Mesenchymal stem cell (in vitro differentiated cells and primary cell): ENCODE measurements at regions not wholly inside any gene's neighbourhood (a gene's known extent, or its start where the extent isn't known, plus 50 kb on each side); places are given as distances from the start of the nearest gene placed in this dataset.

Experiments used
- DNase-seq: peaks from one replicate; pipeline ENCODE4 v3.0.0-alpha.2; 2013
- H2AFZ ChIP-seq: one replicate; pipeline ENCODE4 v1.6.1; 2013; ENCODE audit warnings: low read depth, mild to moderate bottlenecking, control low read depth, inconsistent platforms, low read length, moderate library complexity
- H2AK5ac ChIP-seq: 2 replicates; pipeline ENCODE4 v1.6.1; 2013; ENCODE audit warnings: low read length, moderate library complexity, mild to moderate bottlenecking, inconsistent platforms; ENCODE audit not compliant: severe bottlenecking
- H2BK120ac ChIP-seq: one replicate; pipeline ENCODE4 v1.6.1; 2013; ENCODE audit warnings: low read depth, mild to moderate bottlenecking, inconsistent platforms, low read length, moderate library complexity
- H2BK12ac ChIP-seq, 2 experiments: one replicate each; pipeline ENCODE4 v1.6.1; 2013; ENCODE audit warnings: inconsistent platforms in 2 of 2, low read length in 2 of 2, mild to moderate bottlenecking in 2 of 2, moderate library complexity in 2 of 2, control low read depth in 1 of 2
- H2BK15ac ChIP-seq: one replicate; pipeline ENCODE4 v1.6.1; 2013; ENCODE audit warnings: mild to moderate bottlenecking, low read depth, inconsistent platforms; ENCODE audit not compliant: poor library complexity, severe bottlenecking
- H2BK5ac ChIP-seq: 2 replicates; pipeline ENCODE4 v1.6.1; 2013; ENCODE audit warnings: low read depth, mild to moderate bottlenecking, low read length, control low read depth, inconsistent platforms; ENCODE audit not compliant: poor library complexity, severe bottlenecking
- H3K14ac ChIP-seq, 2 experiments: one replicate each; pipeline ENCODE4 v1.6.1; 2013; ENCODE audit warnings: inconsistent platforms in 2 of 2, low read length in 2 of 2, control low read depth in 1 of 2, mild to moderate bottlenecking in 1 of 2, moderate library complexity in 1 of 2
- H3K18ac ChIP-seq, 2 experiments: one replicate each; pipeline ENCODE4 v1.6.1; 2013; ENCODE audit warnings: inconsistent platforms in 2 of 2, low read length in 2 of 2, control low read depth in 1 of 2, low read depth in 1 of 2, mild to moderate bottlenecking in 1 of 2
- H3K23ac ChIP-seq, 2 experiments: one replicate each; pipeline ENCODE4 v1.6.1; 2013; ENCODE audit warnings: inconsistent platforms in 2 of 2, low read length in 2 of 2, mild to moderate bottlenecking in 2 of 2, moderate library complexity in 2 of 2, control low read depth in 1 of 2
- H3K27ac ChIP-seq: 2 replicates; pipeline ENCODE4 v1.5.1; 2013; ENCODE audit warnings: mild to moderate bottlenecking, moderate library complexity, low read length, control low read depth, inconsistent platforms; ENCODE audit not compliant: poor library complexity, severe bottlenecking
- H3K27me3 ChIP-seq, 2 experiments: 2 replicates each; pipeline versions ENCODE4 v1.6.1 to v1.7.0; 2013; ENCODE audit warnings: low read length in 2 of 2, mild to moderate bottlenecking in 2 of 2, moderate library complexity in 2 of 2, control low read depth in 1 of 2, inconsistent platforms in 1 of 2; ENCODE audit not compliant: control insufficient read depth in 1 of 2, insufficient read depth in 1 of 2
- H3K36me3 ChIP-seq, 2 experiments: 2 replicates each; pipeline versions ENCODE4 v1.6.1 to v1.7.0; 2013; ENCODE audit warnings: low read length in 2 of 2, control low read depth in 1 of 2, inconsistent platforms in 1 of 2, low read depth in 1 of 2, mild to moderate bottlenecking in 1 of 2; ENCODE audit not compliant: insufficient read depth in 2 of 2, control insufficient read depth in 1 of 2
- H3K4ac ChIP-seq, 2 experiments: one replicate each; pipeline ENCODE4 v1.6.1; 2013; ENCODE audit warnings: inconsistent platforms in 2 of 2, low read length in 2 of 2, mild to moderate bottlenecking in 2 of 2, moderate library complexity in 2 of 2, control low read depth in 1 of 2, low read depth in 1 of 2
- H3K4me1 ChIP-seq: 2 replicates; pipeline ENCODE4 v1.6.1; 2013; ENCODE audit warnings: low read depth, low read length, control low read depth; ENCODE audit not compliant: control insufficient read depth, insufficient read depth
- H3K4me2 ChIP-seq: 2 replicates; pipeline ENCODE4 v1.6.1; 2013; ENCODE audit warnings: low read length, mild to moderate bottlenecking, inconsistent platforms; ENCODE audit not compliant: poor library complexity, severe bottlenecking
- H3K4me3 ChIP-seq, 2 experiments: 2 replicates each; pipeline versions ENCODE4 v1.5.1 to v1.7.0; 2013; ENCODE audit warnings: low read length in 2 of 2, mild to moderate bottlenecking in 2 of 2, control low read depth in 1 of 2, low read depth in 1 of 2; ENCODE audit not compliant: insufficient read depth in 1 of 2
- H3K79me1 ChIP-seq: replicated peaks from 2 replicates; pipeline ENCODE4 v1.6.1; 2013; ENCODE audit warnings: mild to moderate bottlenecking, control low read depth, low read length, inconsistent platforms; ENCODE audit not compliant: poor library complexity, severe bottlenecking
- H3K9ac ChIP-seq: 2 replicates; pipeline ENCODE4 v1.7.0; 2013; ENCODE audit warnings: mild to moderate bottlenecking, low read length, moderate library complexity
- H3K9me3 ChIP-seq: 2 replicates; pipeline ENCODE4 v1.7.0; 2013; ENCODE audit warnings: mild to moderate bottlenecking, low read length; ENCODE audit not compliant: control insufficient read depth
- H4K8ac ChIP-seq: one replicate; pipeline ENCODE4 v1.6.1; 2013; ENCODE audit warnings: inconsistent platforms, mild to moderate bottlenecking, low read length, moderate library complexity
- H4K91ac ChIP-seq: one replicate; pipeline ENCODE4 v1.6.1; 2013; ENCODE audit warnings: mild to moderate bottlenecking, low read length, inconsistent platforms
- WGBS: methylation state at CpG from one replicate; pipeline ENCODE4 v1.1.7; 2013; ENCODE audit warnings: mixed read lengths; 5-methylcytosine and 5-hydroxymethylcytosine counted together

DNA sequence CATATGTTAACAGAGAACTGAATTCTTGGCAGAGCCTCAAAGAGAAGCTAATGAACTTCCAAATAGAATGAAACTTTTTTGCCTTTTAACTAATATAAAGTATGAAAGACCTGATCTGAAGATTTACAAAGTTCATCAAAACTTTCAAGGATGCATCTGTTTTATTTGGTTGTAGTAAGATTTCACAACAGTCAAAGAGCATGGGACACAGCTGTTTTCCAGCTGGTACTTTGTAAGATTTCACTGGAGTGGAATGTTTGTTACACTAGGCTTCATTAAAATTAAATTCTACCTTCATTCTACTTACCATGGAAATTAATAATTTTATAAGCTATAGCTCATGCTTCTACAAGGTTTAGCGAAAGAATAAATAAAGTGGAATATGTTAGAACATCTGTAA, 351.2 kb downstream of the SLC6A15 start:
- peak; percentile 22 for DNase-seq
- no peak overlapping the region for H3K27ac ChIP-seq
- no peak overlapping the region for H3K4me3 ChIP-seq
- no peak overlapping the region for H3K9ac ChIP-seq
- H3K4me2 ChIP-seq = no peak overlapping the region
- H2BK12ac ChIP-seq = no peak overlapping the region
- no peaks in the 10 kb centered on the region for H3K36me3 ChIP-seq
- no peak overlapping the region for H4K91ac ChIP-seq
- H3K9me3 ChIP-seq = peaks cover 4% of the 10 kb centered on the region
- no peak overlapping the region for H3K23ac ChIP-seq
- no peak overlapping the region for H4K8ac ChIP-seq
- no peak overlapping the region for H3K4ac ChIP-seq
- no peak overlapping the region for H2AFZ ChIP-seq
- H2BK120ac ChIP-seq = no peak overlapping the region
- no peaks in the 10 kb centered on the region for H3K79me1 ChIP-seq
- H3K27me3 ChIP-seq = no peaks in the 10 kb centered on the region
- no peak overlapping the region for H2AK5ac ChIP-seq
- no peak overlapping the region for H2BK15ac ChIP-seq
- H3K14ac ChIP-seq = no peak overlapping the region
- WGBS = no CpG with 5 or more reads among the region's 1 CpG
- no peaks in the 10 kb centered on the region for H3K4me1 ChIP-seq
- H3K18ac ChIP-seq = no peak overlapping the region
- no peak overlapping the region for H2BK5ac ChIP-seq

- H4K91ac ChIP-seq = no peak overlapping the region
- no peak overlapping the region for H3K14ac ChIP-seq
- no peak overlapping the region for H4K8ac ChIP-seq
- no peaks in the 10 kb centered on the region for H3K36me3 ChIP-seq
- H3K4me3 ChIP-seq = no peak overlapping the region
- no peak for DNase-seq
- H3K4me1 ChIP-seq = no peaks in the 10 kb centered on the region
- no peak overlapping the region for H2BK5ac ChIP-seq
- no peak overlapping the region for H3K9ac ChIP-seq
- no peak overlapping the region for H3K27ac ChIP-seq
- H2BK120ac ChIP-seq = no peak overlapping the region
- H3K4me2 ChIP-seq = no peak overlapping the region
- no peaks in the 10 kb centered on the region for H3K27me3 ChIP-seq
- H2BK12ac ChIP-seq = no peak overlapping the region
- H3K79me1 ChIP-seq = no peaks in the 10 kb centered on the region
- no peaks in the 10 kb centered on the region for H3K9me3 ChIP-seq
- no peak overlapping the region for H3K18ac ChIP-seq
- no peak overlapping the region for H2AFZ ChIP-seq
- H2BK15ac ChIP-seq = no peak overlapping the region
- no peak overlapping the region for H3K4ac ChIP-seq
- no peak overlapping the region for H3K23ac ChIP-seq
- H2AK5ac ChIP-seq = no peak overlapping the region
- WGBS = 92% methylated on average over 10 of the region's 15 CpGs
These were observed 358.3 kb downstream of the SLC6A15 start for GRCh38 chr12:84554199-84554723.

GRCh38 chr12:84553331-84554117, 359.1 kb downstream of the SLC6A15 start:
- H3K36me3 ChIP-seq = no peaks in the 10 kb centered on the region
- H3K18ac ChIP-seq = no peak overlapping the region
- H2BK5ac ChIP-seq = no peak overlapping the region
- H2BK15ac ChIP-seq = no peak overlapping the region
- no peaks in the 10 kb centered on the region for H3K79me1 ChIP-seq
- no peaks in the 10 kb centered on the region for H3K27me3 ChIP-seq
- no peak overlapping the region for H3K9ac ChIP-seq
- no peak overlapping the region for H3K27ac ChIP-seq
- H2BK120ac ChIP-seq = no peak overlapping the region
- no peak for DNase-seq
- H3K4me3 ChIP-seq = no peak overlapping the region
- H3K9me3 ChIP-seq = no peaks in the 10 kb centered on the region
- no peak overlapping the region for H2BK12ac ChIP-seq
- H2AFZ ChIP-seq = no peak overlapping the region
- H3K4ac ChIP-seq = no peak overlapping the region
- WGBS = 100% methylated on average over 2 of the region's 5 CpGs
- no peak overlapping the region for H4K8ac ChIP-seq
- H3K4me1 ChIP-seq = no peaks in the 10 kb centered on the region
- no peak overlapping the region for H2AK5ac ChIP-seq
- H3K23ac ChIP-seq = no peak overlapping the region
- no peak overlapping the region for H3K14ac ChIP-seq
- no peak overlapping the region for H3K4me2 ChIP-seq
- H4K91ac ChIP-seq = no peak overlapping the region

DNA sequence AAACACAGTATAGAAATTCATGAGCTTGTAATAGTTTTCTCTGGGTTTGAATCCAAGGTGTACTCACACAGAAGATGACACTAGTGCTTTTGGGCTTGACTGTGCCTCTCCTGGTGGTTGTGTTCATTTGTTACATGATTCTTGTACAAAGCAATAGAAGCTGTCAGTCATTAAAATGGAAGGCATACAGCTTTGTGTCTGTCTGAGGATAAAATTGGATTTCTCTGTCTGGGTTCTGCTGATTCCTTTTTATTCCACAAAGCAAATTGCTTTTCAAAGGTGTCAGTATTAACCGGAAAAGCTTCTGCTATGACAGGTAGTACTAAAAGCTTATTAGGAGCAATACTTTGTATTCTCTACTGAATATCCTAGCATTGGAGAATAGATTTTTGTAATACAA, 361.2 kb downstream of the SLC6A15 start:
- no peak overlapping the region for H3K14ac ChIP-seq
- H3K36me3 ChIP-seq = no peaks in the 10 kb centered on the region
- no CpG with 5 or more reads among the region's 1 CpG for WGBS
- H2BK120ac ChIP-seq = no peak overlapping the region
- H2AK5ac ChIP-seq = no peak overlapping the region
- H2BK5ac ChIP-seq = no peak overlapping the region
- H3K27me3 ChIP-seq = no peaks in the 10 kb centered on the region
- H3K4ac ChIP-seq = no peak overlapping the region
- H3K79me1 ChIP-seq = no peaks in the 10 kb centered on the region
- H2AFZ ChIP-seq = no peak overlapping the region
- no peak overlapping the region for H3K27ac ChIP-seq
- H3K9ac ChIP-seq = no peak overlapping the region
- H3K9me3 ChIP-seq = no peaks in the 10 kb centered on the region
- DNase-seq = no peak
- H3K18ac ChIP-seq = no peak overlapping the region
- no peak overlapping the region for H4K8ac ChIP-seq
- no peaks in the 10 kb centered on the region for H3K4me1 ChIP-seq
- H4K91ac ChIP-seq = no peak overlapping the region
- no peak overlapping the region for H3K4me2 ChIP-seq
- H2BK12ac ChIP-seq = no peak overlapping the region
- no peak overlapping the region for H3K23ac ChIP-seq
- H3K4me3 ChIP-seq = no peak overlapping the region
- H2BK15ac ChIP-seq = no peak overlapping the region
